ENCODE measurements at regions not wholly inside any gene's neighbourhood (a gene's known extent, or its start where the extent isn't known, plus 50 kb on each side); places are given as distances from the start of the nearest gene placed in this dataset.
"Not testable (repeated sequence)": the region's sequence is repeated elsewhere in the genome, so short reads cannot be mapped to it uniquely, and the experiment has no call there.

DNA sequence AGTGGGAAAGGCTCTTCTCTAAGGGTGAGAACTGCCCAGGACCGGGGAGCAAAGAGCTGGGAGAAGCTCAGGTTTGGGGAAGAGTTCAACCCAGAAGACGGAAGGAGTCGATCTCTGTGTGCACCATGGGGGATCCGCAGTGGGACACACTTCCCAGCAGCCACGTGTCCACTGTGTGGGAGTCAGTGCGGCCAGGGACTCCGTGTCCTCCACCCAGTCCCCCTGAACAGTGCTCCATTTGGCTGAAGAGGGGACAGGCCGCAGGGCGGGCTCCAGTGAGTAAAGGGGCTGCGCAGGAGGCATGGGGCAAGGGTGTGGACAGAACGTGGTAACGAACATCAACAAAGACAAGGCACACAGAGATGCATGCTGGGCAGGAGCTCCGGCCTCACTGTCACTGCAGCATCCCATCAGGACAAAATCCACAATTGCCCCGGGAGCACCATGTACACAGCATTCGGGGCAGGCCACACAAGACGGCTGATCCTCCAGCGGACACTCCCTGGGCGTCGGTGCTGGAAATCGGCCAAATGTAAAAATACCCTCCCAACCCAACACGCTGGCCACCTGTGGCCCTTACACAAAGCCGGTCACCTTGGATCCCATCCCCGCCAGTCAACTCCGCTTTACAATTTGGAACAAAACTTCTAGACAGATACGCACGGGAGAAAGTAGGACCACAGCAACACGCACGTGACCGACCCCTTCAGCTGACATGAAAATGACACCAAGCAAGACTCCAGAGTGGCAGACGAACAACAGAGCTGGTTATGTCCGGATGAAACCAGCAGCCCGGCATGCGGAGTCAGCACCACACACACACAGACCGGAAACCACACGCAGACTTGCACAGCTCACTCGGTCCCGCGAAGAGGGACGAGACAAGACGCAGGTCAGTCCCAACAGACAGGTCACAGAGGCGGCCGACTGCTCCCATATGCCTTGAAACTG lies 366.8 kb downstream of the SHANK2 start:
- DNase-seq, result no peak

- no peak for DNase-seq
Observed at GRCh38 chr11:70886256-70886655, 366.1 kb downstream of the SHANK2 start.

GRCh38 chr11:70886676-70887541 lies 365.5 kb downstream of the SHANK2 start:
- no peak for DNase-seq

GRCh38 chr11:70887542-70887827 lies 364.9 kb downstream of the SHANK2 start:
- DNase-seq, result no peak

DNA sequence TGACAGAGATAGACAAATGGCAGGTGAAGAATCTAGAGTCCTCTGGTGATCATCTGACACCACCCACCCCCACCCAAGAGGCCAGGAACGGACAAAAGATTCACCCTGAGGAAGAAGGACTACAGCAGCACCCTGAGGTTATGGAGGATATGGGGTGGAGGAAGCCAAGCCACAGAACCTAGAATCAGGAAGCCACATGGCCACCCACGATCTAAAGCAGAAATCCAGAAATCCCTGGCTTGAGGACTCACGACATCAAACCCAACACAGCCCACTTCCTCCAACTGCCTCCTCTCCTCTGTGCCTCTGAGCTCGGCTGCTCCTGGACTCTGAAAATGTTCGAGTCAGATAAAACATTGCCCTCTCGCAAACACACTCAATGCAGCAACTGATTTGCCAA lies 364.3 kb downstream of the SHANK2 start:
- DNase-seq, result no peak

DNA sequence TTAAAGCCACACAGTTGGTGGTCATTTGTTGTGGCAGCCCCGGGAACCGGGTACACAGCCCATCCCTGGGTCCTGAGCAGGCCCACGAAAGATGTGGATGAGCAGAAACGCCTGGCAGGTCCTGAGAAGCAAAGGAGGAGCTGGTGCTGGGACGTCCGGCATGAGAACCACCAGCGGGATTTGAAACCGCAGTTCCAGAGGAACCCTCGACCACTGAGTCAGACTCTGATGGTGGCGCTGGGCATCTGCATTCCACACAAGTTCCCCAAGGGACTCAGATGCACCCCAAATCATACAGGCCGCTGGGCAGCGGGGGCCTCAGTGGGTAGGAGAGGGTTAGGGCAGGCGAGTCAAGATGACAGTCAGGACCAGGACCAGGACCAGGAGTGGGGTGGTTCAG lies 363.0 kb downstream of the SHANK2 start:
- DNase-seq, result no peak

DNA sequence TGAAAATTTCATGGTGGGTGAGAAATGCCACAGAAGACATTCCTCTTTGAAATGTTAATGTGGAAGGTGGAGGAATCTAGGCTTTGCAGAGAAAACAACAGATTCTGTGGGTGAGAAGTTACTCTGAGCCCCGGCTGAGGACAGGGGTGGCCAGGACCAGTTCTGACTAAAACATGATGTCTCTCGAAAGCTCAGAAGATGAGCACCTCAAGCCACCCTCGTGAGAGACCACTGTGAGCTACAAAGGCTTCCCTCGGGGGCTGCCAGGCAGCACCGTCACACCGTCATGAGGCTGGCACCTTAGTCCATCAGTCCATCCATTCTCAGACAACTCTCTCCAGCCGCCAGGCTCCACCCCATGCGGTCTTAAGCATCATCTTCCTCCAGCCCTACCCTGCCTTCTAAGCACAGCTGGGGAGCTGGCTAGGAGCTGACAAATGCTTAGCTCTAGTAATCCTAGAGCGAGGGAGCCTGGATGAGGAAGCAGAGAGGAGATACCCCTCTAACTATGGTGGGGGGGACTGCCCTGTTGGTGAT lies 360.5 kb downstream of the SHANK2 start:
- no peak for DNase-seq

DNA sequence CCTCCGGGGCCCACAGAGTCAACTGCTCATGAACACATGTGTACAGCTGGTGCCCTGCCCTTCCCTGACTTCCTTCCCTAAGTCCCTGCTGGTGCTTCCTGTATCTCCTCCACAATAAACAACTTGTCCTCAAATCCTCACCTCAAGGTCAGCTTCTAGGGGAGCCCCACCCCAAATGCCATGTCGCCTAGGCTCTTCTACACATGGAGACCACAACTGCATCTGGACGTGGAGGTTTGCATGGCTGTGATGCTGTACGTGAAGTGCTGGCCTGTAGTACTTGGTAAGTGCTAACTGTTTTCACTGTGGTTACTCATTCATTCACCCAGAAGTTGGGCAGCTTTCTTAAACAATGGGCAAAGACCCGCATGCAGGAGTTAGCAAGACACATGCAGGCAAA lies 359.5 kb downstream of the SHANK2 start:
- no peak for DNase-seq

GRCh38 chr11:70894566-70895365 lies 357.6 kb downstream of the SHANK2 start:
- no peak for DNase-seq

- DNase-seq, result no peak
Observed at GRCh38 chr11:70895366-70895670, 357.1 kb downstream of the SHANK2 start.

GRCh38 chr11:70897429-70897828 lies 354.9 kb downstream of the SHANK2 start:
- no peak for DNase-seq

DNA sequence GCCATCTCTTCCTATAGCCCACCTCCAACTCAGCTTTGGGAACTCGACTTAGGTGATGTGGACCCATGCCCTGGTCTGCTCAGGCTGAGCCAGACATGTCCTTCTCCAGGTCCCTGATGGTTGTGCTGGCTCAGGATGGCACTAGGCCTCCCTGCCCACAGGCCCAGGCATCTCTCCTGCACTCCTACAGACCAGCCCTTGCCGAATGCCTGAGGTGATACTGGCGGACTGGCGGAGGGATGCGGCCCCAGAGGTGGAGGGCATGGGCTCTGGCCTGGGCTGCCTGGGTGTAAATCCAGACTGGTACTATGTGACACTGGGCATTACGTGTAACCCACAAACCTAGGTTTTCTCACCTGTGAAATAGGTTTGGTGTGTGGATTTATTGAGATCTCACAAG lies 352.8 kb downstream of the SHANK2 start:
- no peak for DNase-seq

- DNase-seq, result no peak
Observed at GRCh38 chr11:70900540-70900939, 351.8 kb downstream of the SHANK2 start.

DNA sequence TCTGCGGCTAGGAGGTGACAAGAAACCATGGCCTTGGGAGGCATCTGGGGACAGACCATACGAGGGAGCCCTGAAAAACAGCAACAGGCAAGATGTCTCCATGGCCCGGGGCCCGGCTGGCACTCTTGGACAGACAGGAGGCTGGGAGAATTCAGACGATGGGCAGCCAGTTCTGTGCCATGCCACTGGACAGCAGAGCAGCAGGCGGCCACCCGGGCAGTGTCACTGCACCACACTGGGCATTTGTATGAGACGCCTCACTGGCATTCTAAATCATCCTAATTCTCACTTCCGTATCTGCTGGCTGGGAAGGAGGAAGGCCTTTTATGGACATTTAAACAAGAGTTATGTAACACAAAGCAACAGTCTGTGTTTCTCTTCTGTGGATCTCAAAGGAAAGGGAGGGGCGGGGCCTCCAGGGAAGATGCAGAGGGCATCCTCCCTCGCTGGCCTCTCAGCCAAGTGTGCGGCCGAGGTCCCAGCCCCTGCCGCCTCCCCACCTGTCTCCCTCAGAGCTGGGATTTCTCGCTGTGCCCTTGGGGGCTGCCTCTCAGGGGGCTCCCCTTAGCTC lies 350.3 kb downstream of the SHANK2 start:
- DNase-seq, result no peak

DNA sequence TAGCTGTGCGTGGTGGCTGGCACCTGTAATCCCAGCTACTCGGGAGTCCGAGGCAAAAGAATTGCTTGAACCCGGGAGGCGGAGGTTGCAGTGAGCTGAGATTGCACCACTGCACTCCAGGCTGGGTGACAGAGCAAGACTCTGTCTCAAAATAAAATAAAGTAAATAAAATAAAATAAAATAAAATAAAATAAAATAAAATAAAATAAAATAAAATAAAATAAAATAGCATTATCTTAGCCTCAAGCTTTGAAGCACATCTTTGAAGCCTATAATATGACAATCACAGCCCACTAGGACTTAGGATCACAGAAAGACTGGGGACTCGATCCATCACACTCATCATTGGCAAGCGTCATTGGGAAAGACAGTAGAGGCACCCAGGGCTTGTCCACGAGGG lies 349.1 kb downstream of the SHANK2 start:
- DNase-seq, result not testable (repeated sequence)

- no peak for DNase-seq
Observed at GRCh38 chr11:70906101-70906500, 346.3 kb downstream of the SHANK2 start.

DNA sequence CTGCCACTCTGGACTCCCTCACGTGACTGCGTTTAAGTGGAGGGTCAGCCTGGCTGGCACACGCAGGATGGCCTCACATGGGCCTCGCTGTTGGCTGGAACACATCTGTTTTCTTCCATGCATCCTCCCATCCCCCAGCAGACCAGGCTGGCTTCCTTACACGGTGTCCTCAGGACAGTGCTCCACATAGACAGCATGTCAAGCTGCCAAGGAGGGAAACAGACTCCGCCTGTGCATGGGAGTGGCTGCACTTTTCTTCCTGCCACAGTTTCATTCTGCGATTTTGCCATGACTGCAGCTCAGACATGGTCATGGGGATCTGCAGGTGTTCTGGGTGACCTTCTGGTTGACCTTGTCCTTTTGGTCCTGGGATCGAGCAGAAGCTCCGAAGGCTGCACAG lies 344.2 kb downstream of the SHANK2 start:
- DNase-seq, result no peak

GRCh38 chr11:70910835-70911234 lies 341.5 kb downstream of the SHANK2 start:
- DNase-seq, result no peak

GRCh38 chr11:70912226-70912840 lies 340.0 kb downstream of the SHANK2 start:
- DNase-seq, result no peak

DNA sequence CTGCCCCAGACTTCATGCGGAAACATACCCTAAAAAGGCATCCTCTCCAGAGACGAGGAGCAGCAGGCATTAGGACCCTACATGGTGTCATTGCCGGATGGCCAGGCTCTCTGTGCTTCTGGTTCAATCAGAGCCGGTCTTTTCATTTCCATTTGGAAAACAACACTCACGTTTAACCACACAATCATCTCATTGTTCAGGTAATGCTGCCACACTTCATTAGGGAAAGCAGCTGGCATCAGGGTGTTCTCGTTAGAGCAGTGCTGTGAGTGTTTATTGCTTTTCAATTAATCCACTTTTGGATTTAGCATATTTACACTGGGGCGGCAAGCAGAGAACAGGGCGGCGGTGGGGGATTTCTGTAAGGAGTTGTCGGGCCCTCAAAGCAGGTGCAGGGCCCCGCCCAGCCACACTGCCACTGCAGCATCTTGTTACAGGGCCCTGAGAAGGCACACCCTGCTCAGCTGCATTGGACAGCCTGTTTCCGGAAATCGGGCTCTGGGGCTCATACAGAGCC lies 338.6 kb downstream of the SHANK2 start:
- no peak for DNase-seq

DNA sequence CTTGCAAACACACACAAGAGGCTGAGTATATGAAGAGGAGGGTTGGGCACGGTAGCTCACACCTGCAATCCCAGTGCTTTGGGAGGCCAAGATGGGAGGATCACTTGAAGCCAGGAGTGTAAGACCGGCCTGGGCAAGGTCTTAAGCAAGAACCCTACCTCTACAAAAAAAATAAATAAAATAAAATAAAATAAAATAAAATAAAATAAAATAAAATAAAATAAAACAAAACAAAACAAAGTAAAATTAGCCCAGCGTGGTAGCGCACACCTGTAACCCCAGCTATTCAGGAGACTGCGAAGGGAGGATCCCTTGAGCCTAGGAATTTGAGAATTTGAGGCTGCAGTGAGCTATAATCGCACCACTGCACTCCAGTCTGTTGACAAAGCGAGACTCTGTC lies 337.9 kb downstream of the SHANK2 start:
- DNase-seq, result no peak

Measured in activated gamma-delta T cell (primary cell).